AG09319 (cell line): ENCODE measurements at regions not wholly inside any gene's neighbourhood (a gene's known extent, or its start where the extent isn't known, plus 50 kb on each side); places are given as distances from the start of the nearest gene placed in this dataset.
"Not testable (repeated sequence)": the region's sequence is repeated elsewhere in the genome, so short reads cannot be mapped to it uniquely, and the experiment has no call there.

Experiments
- DNase-seq: peaks from one replicate; pipeline ENCODE4 v3.0.0-alpha.2; 2010; ENCODE audit warnings: low read depth; ENCODE audit errors: extremely low read depth
- CTCF ChIP-seq: IDR thresholded peaks from 2 replicates; pipeline ENCODE4 v1.5.1; 2011; ENCODE audit warnings: low read depth, mild to moderate bottlenecking, inconsistent platforms, low read length, moderate library complexity

GRCh38 chr6:22157233-22157632, 139.6 kb downstream of the PRL start:
- no peak for TF ChIP-seq CTCF

GRCh38 chr6:22164236-22164635, 132.6 kb downstream of the PRL start:
- no peak for DNase-seq
- no peak for TF ChIP-seq CTCF

More at GRCh38 chr6:22157233-22157632, 139.6 kb downstream of the PRL start:
- DNase-seq, result no peak

DNA sequence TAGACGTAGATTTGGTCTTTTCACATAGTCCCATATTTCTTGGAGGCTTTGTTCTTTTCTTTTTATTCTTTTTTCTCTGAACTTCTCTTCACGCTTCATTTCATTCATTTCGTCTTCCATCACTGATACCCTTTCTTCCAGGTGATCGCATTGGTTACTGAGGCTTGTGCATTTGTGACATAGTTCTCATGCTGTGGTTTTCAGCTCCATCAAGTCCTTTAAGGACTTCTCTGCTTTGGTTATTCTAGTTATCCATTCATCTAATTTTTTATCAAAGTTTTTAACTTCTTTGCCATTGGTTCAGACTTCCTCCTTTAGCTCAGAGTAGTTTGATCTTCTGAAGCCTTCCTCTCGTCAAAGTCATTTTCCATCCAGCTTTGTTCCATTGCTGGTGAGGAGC, 125.8 kb downstream of the PRL start:
- DNase-seq, result not testable (repeated sequence)

DNA sequence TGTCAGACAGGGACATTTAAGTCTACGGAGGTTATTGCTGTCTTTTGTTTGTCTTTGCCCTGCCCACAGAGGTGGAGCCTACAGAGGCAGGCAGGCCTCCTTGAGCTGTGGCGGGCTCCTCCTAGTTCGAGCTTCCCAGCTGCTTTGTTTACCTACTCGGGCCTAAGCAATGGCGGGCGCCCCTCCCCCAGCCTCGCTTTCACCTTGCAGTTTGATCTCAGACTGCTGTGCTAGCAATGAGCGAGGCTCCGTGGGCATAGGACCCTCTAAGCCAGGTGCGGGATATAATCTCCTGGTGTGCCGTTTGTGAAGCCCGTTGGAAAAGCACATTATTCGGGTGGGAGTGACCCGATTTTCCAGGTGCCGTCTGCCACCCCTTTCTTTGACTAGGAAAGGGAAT, 125.0 kb downstream of the PRL start:
- DNase-seq, result not testable (repeated sequence)

GRCh38 chr6:22173311-22173710, 123.5 kb downstream of the PRL start:
- TF ChIP-seq CTCF, result no peak
- DNase-seq, result no peak

DNA sequence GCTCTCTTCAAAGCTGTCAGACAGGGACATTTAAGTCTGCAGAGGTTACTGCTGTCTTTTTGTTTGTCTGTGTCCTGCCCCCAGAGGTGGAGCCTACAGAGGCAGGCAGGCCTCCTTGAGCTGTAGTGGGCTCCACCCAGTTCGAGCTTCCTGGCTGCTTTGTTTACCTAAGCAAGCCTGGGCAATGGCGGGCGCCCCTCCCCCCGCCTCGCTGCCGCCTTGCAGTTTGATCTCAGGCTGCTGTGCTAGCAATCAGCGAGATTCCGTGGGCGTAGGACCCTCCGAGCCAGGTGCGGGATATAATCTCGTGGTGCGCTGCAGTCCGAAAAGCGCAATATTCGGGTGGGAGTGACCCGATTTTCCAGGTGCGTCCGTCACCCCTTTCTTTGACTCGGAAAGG, 116.6 kb downstream of the PRL start:
- DNase-seq, result not testable (repeated sequence)

- no peak for TF ChIP-seq CTCF
- DNase-seq, result no peak
Measured at GRCh38 chr6:22184371-22184770, 112.5 kb downstream of the PRL start.

- no peak for TF ChIP-seq CTCF
- no peak for DNase-seq
Measured at GRCh38 chr6:22189946-22190345, 106.9 kb downstream of the PRL start.

- DNase-seq, result no peak
- no peak for TF ChIP-seq CTCF
Measured at GRCh38 chr6:22194188-22194921, 102.5 kb downstream of the PRL start.
